Uterus (tissue), 3 donors: ENCODE measurements at regions not wholly inside any gene's neighbourhood (a gene's known extent, or its start where the extent isn't known, plus 50 kb on each side); places are given as distances from the start of the nearest gene placed in this dataset.

ENCODE experiments used
- DNase-seq, 2 donors: peaks; one replicate each; pipeline ENCODE4 v3.0.0-alpha.2; 2019 to 2020
- H3K27ac ChIP-seq, 2 donors: fragments of 200-600 bp; sonication (generic); 1 replicate in 1 of 2; 2 replicates in 1 of 2; pipeline ENCODE4 v1.5.1; 2016 to 2018
- H3K27me3 ChIP-seq, 2 donors: fragments of 200-600 bp; sonication (generic); one replicate each; pipeline ENCODE4 v1.5.1; 2018 to 2019; ENCODE audit warnings: control low read depth in 1 of 2
- H3K36me3 ChIP-seq, 2 donors: fragments of 200-600 bp; sonication (generic); one replicate each; pipeline ENCODE4 v1.5.1; 2019; ENCODE audit warnings: control low read depth in 1 of 2
- H3K4me1 ChIP-seq, 2 donors: fragments of 200-600 bp; sonication (generic); one replicate each; pipeline ENCODE4 v1.5.1; 2018 to 2019; ENCODE audit warnings: control low read depth in 1 of 2
- H3K4me3 ChIP-seq, 2 donors: fragments of 200-600 bp; sonication (generic); 1 replicate in 1 of 2; 2 replicates in 1 of 2; pipeline ENCODE4 v1.5.1; 2018 to 2019; ENCODE audit warnings: mild to moderate bottlenecking in 1 of 2
- H3K9me3 ChIP-seq, 2 donors: fragments of 200-600 bp; sonication (generic); one replicate each; pipeline ENCODE4 v1.5.1; 2019; ENCODE audit warnings: control low read depth in 1 of 2
- CTCF ChIP-seq, 4 experiments: fragments of 200-600 bp in 2 of 4; fragments of 450-650 bp in 2 of 4; sonication (generic) in 2 of 4; IDR thresholded peaks; one replicate each; pipeline ENCODE4 v1.5.1; 2016 to 2019; ENCODE audit warnings: antibody characterized with exemption in 4 of 4, mild to moderate bottlenecking in 2 of 4, moderate library complexity in 1 of 4
- POLR2A ChIP-seq, 2 donors: fragments of 450-650 bp; IDR thresholded peaks; one replicate each; pipeline ENCODE4 v1.6.1; 2016; ENCODE audit warnings: antibody characterized with exemption in 2 of 2, mild to moderate bottlenecking in 1 of 2, moderate library complexity in 1 of 2
- intact Hi-C: fragments of 100-400 bp; cut with DNase I; formaldehyde crosslinking; loops from one replicate; pipeline ENCODE4 v1.15.1; 2023; ENCODE audit warnings: low total_unique reads
- donor health status: DM: yes; HTN: yes; CAD: no.

DNA sequence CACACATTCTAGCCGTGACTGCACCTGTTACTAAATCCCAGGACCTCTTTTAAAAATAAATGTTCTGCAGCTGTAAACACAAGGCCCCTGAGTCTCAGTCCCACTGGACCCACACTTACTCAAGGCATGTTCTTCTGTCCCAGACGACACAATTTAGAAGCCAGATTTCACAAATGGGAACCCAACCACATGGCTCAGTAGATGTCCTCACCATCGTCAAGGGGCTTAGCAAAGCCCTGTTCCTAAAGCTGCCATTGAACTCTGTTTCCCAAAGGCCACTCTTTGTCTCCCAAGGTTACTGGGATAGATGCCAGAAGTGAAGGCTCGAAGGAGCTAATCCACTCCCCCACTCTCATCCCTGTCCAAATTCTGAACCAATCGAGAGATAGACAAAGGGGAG is 301.0 kb downstream of the GALR1 start:
- Histone ChIP-seq H3K4me1 (no peaks in the 10 kb centered on the region), H3K27me3 (no peaks in the 10 kb centered on the region), H3K9me3 (no peaks in the 10 kb centered on the region), H3K4me3 (no peak overlapping the region), H3K27ac (no peak overlapping the region), H3K36me3 (no peaks in the 10 kb centered on the region)
- intact Hi-C loops = no loop called here
- DNase-seq = no peak
- TF ChIP-seq POLR2A (IDR thresholded peaks at IDR 0.05) (no peak), CTCF (IDR thresholded peaks at IDR 0.05) (no peak)

GRCh38 chr18:77551055-77551454 is 301.4 kb downstream of the GALR1 start:
- Histone ChIP-seq H3K36me3 (no peaks in the 10 kb centered on the region), H3K27me3 (no peaks in the 10 kb centered on the region), H3K4me1 (no peaks in the 10 kb centered on the region), H3K27ac (no peak overlapping the region), H3K4me3 (no peak overlapping the region), H3K9me3 (no peaks in the 10 kb centered on the region)
- intact Hi-C loops = no loop called here
- DNase-seq = no peak
- TF ChIP-seq CTCF (IDR thresholded peaks at IDR 0.05) = no peak
- no peak for TF ChIP-seq POLR2A (IDR thresholded peaks at IDR 0.05)

DNA sequence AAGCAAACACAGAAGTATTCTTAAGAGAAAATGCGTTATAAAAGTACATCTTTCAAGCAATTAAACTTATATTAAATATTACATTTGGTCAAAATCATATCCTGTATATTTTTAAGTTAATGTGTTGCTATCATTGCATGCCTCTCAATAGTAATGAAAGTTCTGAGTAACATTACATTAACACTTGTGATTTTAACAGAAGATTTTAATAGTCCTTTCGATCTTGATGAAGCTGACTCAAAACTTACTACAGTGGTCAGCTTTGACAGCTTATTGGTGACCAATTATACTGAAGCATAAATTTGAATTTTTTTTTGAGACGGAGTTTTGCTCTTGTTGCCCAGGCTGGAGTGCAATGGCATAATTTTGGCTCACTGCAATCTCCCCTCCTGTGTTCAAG is 303.3 kb downstream of the GALR1 start:
- Histone ChIP-seq H3K27me3 (no peaks in the 10 kb centered on the region), H3K4me1 (no peaks in the 10 kb centered on the region), H3K4me3 (no peak overlapping the region), H3K36me3 (no peaks in the 10 kb centered on the region), H3K27ac (no peak overlapping the region), H3K9me3 (no peaks in the 10 kb centered on the region)
- intact Hi-C loops = no loop called here
- TF ChIP-seq CTCF (IDR thresholded peaks at IDR 0.05) (no peak), POLR2A (IDR thresholded peaks at IDR 0.05) (no peak)
- DNase-seq = no peak

- intact Hi-C loops = no loop called here
- TF ChIP-seq POLR2A (IDR thresholded peaks at IDR 0.05) (no peak), CTCF (IDR thresholded peaks at IDR 0.05) (no peak)
- H3K4me3 ChIP-seq = no peak overlapping the region
- H3K27ac ChIP-seq = no peak overlapping the region
- DNase-seq = no peak
- H3K9me3 ChIP-seq = no peaks in the 10 kb centered on the region
- no peaks in the 10 kb centered on the region for H3K36me3 ChIP-seq
- H3K27me3 ChIP-seq = no peaks in the 10 kb centered on the region
- no peaks in the 10 kb centered on the region for H3K4me1 ChIP-seq
These were observed 304.4 kb downstream of the GALR1 start for GRCh38 chr18:77554061-77554460.

- intact Hi-C loops = no loop called here
- Histone ChIP-seq H3K4me3 (no peak overlapping the region), H3K4me1 (no peaks in the 10 kb centered on the region), H3K27ac (no peak overlapping the region), H3K9me3 (no peaks in the 10 kb centered on the region), H3K36me3 (no peaks in the 10 kb centered on the region), H3K27me3 (no peaks in the 10 kb centered on the region)
- TF ChIP-seq POLR2A (IDR thresholded peaks at IDR 0.05) (no peak), CTCF (IDR thresholded peaks at IDR 0.05) (no peak)
- no peak for DNase-seq
These were observed 307.5 kb downstream of the GALR1 start for GRCh38 chr18:77557046-77557587.
